ENCODE measurements at regions not wholly inside any gene's neighbourhood (a gene's known extent, or its start where the extent isn't known, plus 50 kb on each side); places are given as distances from the start of the nearest gene placed in this dataset.

DNA sequence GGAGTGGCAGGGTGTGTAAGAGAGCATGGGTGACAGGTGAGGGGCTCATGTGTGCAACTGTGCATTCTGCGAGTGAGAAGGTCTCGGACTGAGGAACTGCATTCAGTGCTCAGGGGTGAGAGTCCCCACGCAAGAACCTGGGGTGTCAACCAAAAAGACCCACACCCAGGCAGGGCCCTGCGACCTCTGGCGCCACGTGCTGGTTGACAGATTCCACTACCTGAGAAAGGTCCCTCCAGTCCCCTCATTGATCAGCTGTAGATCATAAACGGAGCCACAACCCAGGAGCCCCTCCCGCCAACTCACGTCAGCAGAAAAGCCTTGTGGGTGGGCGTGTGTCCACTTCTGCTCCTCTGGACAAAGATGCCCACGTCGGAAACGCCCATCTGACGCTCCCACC lies 98.7 kb downstream of the ASCL4 start:
- peaks cover 0 to 11% (median 2%) of the 10 kb centered on the region in 3 donors for H3K27me3 ChIP-seq (ENCODE audit: control insufficient read depth in 3 of 3, insufficient read depth in 3 of 3, low read length in 3 of 3)
- H3K4me3 ChIP-seq (ENCODE audit: low read depth in 1 of 3, low read length in 3 of 3) = no peak overlapping the region
- H3K27ac ChIP-seq (ENCODE audit: low read depth in 1 of 3, low read length in 2 of 3) = no peak overlapping the region
- H3K9me3 ChIP-seq (ENCODE audit: control insufficient read depth in 2 of 2, insufficient read depth in 1 of 2, low read depth in 1 of 2, low read length in 1 of 2) = no peaks in the 10 kb centered on the region
- DNase-seq (no peak), FAIRE-seq (no peak)
- 44 to 47% (median 46%) methylated on average over 14 of the region's 14 CpGs for WGBS, 3 donors
- H3K4me1 ChIP-seq (ENCODE audit: control insufficient read depth in 3 of 3, insufficient read depth in 2 of 3, low read depth in 1 of 3, low read length in 2 of 3) = no peaks in the 10 kb centered on the region
- no peaks in the 10 kb centered on the region for H3K36me3 ChIP-seq (ENCODE audit: control insufficient read depth in 3 of 3, insufficient read depth in 2 of 3, low read depth in 1 of 3, low read length in 3 of 3)

GRCh38 chr12:107875786-107876185 lies 101.3 kb downstream of the ASCL4 start:
- Histone ChIP-seq H3K4me1 (ENCODE audit: control insufficient read depth in 3 of 3, insufficient read depth in 2 of 3, low read depth in 1 of 3, low read length in 2 of 3) (peaks cover 0 to 2% (median 0%) of the 10 kb centered on the region in 3 donors), H3K27me3 (ENCODE audit: control insufficient read depth in 3 of 3, insufficient read depth in 3 of 3, low read length in 3 of 3) (peaks cover 0 to 11% (median 4%) of the 10 kb centered on the region in 3 donors), H3K9me3 (ENCODE audit: control insufficient read depth in 2 of 2, insufficient read depth in 1 of 2, low read depth in 1 of 2, low read length in 1 of 2) (no peaks in the 10 kb centered on the region), H3K4me3 (ENCODE audit: low read depth in 1 of 3, low read length in 3 of 3) (no peak overlapping the region), H3K27ac (ENCODE audit: low read depth in 1 of 3, low read length in 2 of 3) (no peak overlapping the region), H3K36me3 (ENCODE audit: control insufficient read depth in 3 of 3, insufficient read depth in 2 of 3, low read depth in 1 of 3, low read length in 3 of 3) (no peaks in the 10 kb centered on the region)
- no peak for DNase-seq
- no peak for FAIRE-seq
- WGBS, 3 donors = 65 to 77% (median 70%) methylated on average over 7 of the region's 7 CpGs

DNA sequence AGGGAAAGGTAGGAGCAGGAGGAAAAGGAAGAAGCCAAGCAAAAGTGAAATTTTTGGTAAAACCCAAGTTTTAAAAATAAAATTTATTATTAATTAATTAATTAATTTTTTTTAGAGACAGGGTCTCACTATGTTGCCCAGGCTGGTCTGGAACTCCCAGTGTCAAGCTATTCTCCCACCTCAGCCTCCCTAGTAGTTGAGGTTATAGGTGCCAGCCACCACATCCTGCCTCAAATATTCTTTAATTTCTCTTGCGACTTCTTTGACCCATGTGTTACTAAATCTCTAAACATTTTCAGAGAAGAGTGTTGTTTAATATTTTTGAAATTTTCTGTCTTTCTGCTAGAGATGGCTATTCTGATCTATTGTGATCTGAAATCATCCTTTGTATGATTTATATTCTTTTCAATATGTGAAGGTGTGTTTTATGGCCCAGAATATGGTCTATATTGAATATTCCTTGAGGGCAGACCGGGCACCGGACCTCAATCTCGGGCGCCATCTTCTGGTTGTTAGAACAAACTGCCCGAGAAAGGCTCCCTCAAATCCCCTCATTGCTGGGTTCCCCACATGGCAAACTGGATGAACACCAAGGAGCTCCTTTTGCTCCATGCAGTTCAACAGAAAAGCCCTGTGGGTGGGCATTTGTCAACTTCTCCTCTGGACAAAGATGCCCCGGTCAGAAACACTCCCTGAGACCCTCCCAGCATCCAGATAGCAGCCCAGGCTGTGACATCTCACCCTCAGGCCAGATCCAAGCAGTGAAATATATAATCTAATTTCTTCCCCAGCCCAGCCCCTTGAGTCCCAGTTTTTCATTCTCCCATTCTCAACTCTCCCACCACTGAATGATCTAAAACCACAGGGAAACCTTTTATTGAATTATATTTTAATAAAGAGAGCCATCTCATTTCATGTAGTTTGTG lies 110.5 kb downstream of the ASCL4 start:
- no peak overlapping the region for H3K4me3 ChIP-seq (ENCODE audit: low read depth in 1 of 3, low read length in 3 of 3)
- H3K27me3 ChIP-seq (ENCODE audit: control insufficient read depth in 3 of 3, insufficient read depth in 3 of 3, low read length in 3 of 3) = peaks cover 0 to 5% (median 2%) of the 10 kb centered on the region in 3 donors
- peak; percentile 59 to 75 for DNase-seq
- no peaks in the 10 kb centered on the region for H3K9me3 ChIP-seq (ENCODE audit: control insufficient read depth in 2 of 2, insufficient read depth in 1 of 2, low read depth in 1 of 2, low read length in 1 of 2)
- WGBS, 3 donors = 11 to 13% (median 11%) methylated on average over 7 of the region's 7 CpGs
- FAIRE-seq = no peak
- no peaks in the 10 kb centered on the region for H3K36me3 ChIP-seq (ENCODE audit: control insufficient read depth in 3 of 3, insufficient read depth in 2 of 3, low read depth in 1 of 3, low read length in 3 of 3)
- H3K27ac ChIP-seq (ENCODE audit: low read depth in 1 of 3, low read length in 2 of 3) = no peak overlapping the region
- H3K4me1 ChIP-seq (ENCODE audit: control insufficient read depth in 3 of 3, insufficient read depth in 2 of 3, low read depth in 1 of 3, low read length in 2 of 3) = peaks cover 0 to 2% (median 0%) of the 10 kb centered on the region in 3 donors

GRCh38 chr12:107888789-107889188 lies 114.3 kb downstream of the ASCL4 start:
- 81 to 91% (median 89%) methylated on average over 4 of the region's 4 CpGs for WGBS, 3 donors
- DNase-seq = no peak
- H3K4me1 ChIP-seq (ENCODE audit: control insufficient read depth in 3 of 3, insufficient read depth in 2 of 3, low read depth in 1 of 3, low read length in 2 of 3) = no peaks in the 10 kb centered on the region
- H3K9me3 ChIP-seq (ENCODE audit: control insufficient read depth in 2 of 2, insufficient read depth in 1 of 2, low read depth in 1 of 2, low read length in 1 of 2) = no peaks in the 10 kb centered on the region
- no peak for FAIRE-seq
- H3K4me3 ChIP-seq (ENCODE audit: low read depth in 1 of 3, low read length in 3 of 3) = no peak overlapping the region
- no peaks in the 10 kb centered on the region for H3K36me3 ChIP-seq (ENCODE audit: control insufficient read depth in 3 of 3, insufficient read depth in 2 of 3, low read depth in 1 of 3, low read length in 3 of 3)
- H3K27ac ChIP-seq (ENCODE audit: low read depth in 1 of 3, low read length in 2 of 3) = no peak overlapping the region
- H3K27me3 ChIP-seq (ENCODE audit: control insufficient read depth in 3 of 3, insufficient read depth in 3 of 3, low read length in 3 of 3) = no peaks in the 10 kb centered on the region

DNA sequence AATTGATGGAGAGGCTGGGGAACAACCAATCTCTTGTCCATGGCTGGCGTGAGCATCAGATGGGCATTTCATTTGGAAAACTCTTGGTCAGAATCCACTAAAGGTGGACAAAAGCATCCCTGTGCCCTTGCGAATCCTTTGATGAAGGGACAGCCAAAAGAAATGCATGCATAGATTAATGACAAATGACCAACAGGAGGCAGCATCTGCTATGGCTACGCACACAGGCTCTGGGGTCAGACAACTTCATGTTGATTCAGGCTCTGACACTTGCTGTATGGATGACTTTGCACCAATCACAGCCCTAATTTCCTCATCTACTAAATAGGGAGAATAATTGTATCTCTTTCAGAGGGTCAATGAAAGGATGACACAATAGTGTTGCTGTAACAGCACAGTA lies 117.5 kb downstream of the ASCL4 start:
- Histone ChIP-seq H3K27ac (ENCODE audit: low read depth in 1 of 3, low read length in 2 of 3) (no peak overlapping the region), H3K9me3 (ENCODE audit: control insufficient read depth in 2 of 2, insufficient read depth in 1 of 2, low read depth in 1 of 2, low read length in 1 of 2) (no peaks in the 10 kb centered on the region), H3K4me1 (ENCODE audit: control insufficient read depth in 3 of 3, insufficient read depth in 2 of 3, low read depth in 1 of 3, low read length in 2 of 3) (no peaks in the 10 kb centered on the region), H3K4me3 (ENCODE audit: low read depth in 1 of 3, low read length in 3 of 3) (no peak overlapping the region), H3K36me3 (ENCODE audit: control insufficient read depth in 3 of 3, insufficient read depth in 2 of 3, low read depth in 1 of 3, low read length in 3 of 3) (no peaks in the 10 kb centered on the region), H3K27me3 (ENCODE audit: control insufficient read depth in 3 of 3, insufficient read depth in 3 of 3, low read length in 3 of 3) (no peaks in the 10 kb centered on the region)
- WGBS, 3 donors = 42 to 56% (median 43%) methylated on average over 3 of the region's 3 CpGs
- FAIRE-seq = no peak
- DNase-seq = no peak

GRCh38 chr12:107894589-107894988 lies 120.1 kb downstream of the ASCL4 start:
- FAIRE-seq (no peak), DNase-seq (no peak)
- WGBS, 3 donors = 37 to 68% (median 41%) methylated on average over 3 of the region's 3 CpGs

DNA sequence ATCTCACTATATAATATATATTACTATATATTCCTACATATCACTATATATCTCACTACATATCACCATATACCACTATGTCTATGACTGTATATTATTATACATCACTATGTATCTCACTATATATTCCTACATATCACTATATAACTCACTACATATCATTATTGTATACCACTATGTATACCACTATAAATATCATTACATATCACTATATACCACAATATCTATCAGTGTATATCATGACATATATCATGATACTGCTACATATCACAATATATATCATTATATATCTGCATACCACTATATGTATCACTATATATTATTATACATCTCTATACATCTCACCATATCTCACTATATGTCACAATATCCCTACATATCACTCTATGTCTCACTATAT lies 121.5 kb downstream of the ASCL4 start:
- Histone ChIP-seq H3K4me1 (ENCODE audit: control insufficient read depth in 3 of 3, insufficient read depth in 2 of 3, low read depth in 1 of 3, low read length in 2 of 3) (no peaks in the 10 kb centered on the region), H3K4me3 (ENCODE audit: low read depth in 1 of 3, low read length in 3 of 3) (no peak overlapping the region), H3K36me3 (ENCODE audit: control insufficient read depth in 3 of 3, insufficient read depth in 2 of 3, low read depth in 1 of 3, low read length in 3 of 3) (no peaks in the 10 kb centered on the region), H3K9me3 (ENCODE audit: control insufficient read depth in 2 of 2, insufficient read depth in 1 of 2, low read depth in 1 of 2, low read length in 1 of 2) (no peaks in the 10 kb centered on the region), H3K27ac (ENCODE audit: low read depth in 1 of 3, low read length in 2 of 3) (no peak overlapping the region), H3K27me3 (ENCODE audit: control insufficient read depth in 3 of 3, insufficient read depth in 3 of 3, low read length in 3 of 3) (peaks cover 0 to 2% (median 0%) of the 10 kb centered on the region in 3 donors)
- DNase-seq (no peak), FAIRE-seq (no peak)

More at GRCh38 chr12:107894589-107894988, 120.1 kb downstream of the ASCL4 start:
- no peaks in the 10 kb centered on the region for H3K27me3 ChIP-seq (ENCODE audit: control insufficient read depth in 3 of 3, insufficient read depth in 3 of 3, low read length in 3 of 3)
- H3K4me1 ChIP-seq (ENCODE audit: control insufficient read depth in 3 of 3, insufficient read depth in 2 of 3, low read depth in 1 of 3, low read length in 2 of 3) = no peaks in the 10 kb centered on the region
- H3K4me3 ChIP-seq (ENCODE audit: low read depth in 1 of 3, low read length in 3 of 3) = no peak overlapping the region
- H3K36me3 ChIP-seq (ENCODE audit: control insufficient read depth in 3 of 3, insufficient read depth in 2 of 3, low read depth in 1 of 3, low read length in 3 of 3) = no peaks in the 10 kb centered on the region
- no peaks in the 10 kb centered on the region for H3K9me3 ChIP-seq (ENCODE audit: control insufficient read depth in 2 of 2, insufficient read depth in 1 of 2, low read depth in 1 of 2, low read length in 1 of 2)
- H3K27ac ChIP-seq (ENCODE audit: low read depth in 1 of 3, low read length in 2 of 3) = no peak overlapping the region

DNA sequence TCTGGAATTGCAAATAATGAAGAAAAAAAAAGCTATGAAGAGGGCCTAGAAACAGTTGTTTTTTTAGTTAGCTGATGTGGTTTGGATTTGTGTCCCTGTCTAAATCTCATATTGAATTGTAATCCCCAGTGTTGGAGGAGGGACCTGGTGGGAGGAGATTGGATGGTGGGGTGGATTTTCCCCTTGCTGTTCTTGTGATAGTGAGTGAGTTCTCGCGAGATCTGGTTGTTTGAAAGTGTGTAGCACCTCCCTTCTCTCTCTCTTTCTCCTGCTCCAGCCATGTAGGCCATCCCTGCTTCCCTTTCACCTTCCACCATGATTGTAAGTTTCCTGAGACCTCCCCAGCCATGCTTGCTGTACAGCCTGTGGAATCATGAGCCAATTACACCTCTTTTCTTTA lies 126.1 kb downstream of the ASCL4 start:
- H3K27me3 ChIP-seq (ENCODE audit: control insufficient read depth in 3 of 3, insufficient read depth in 3 of 3, low read length in 3 of 3) = peaks cover 0 to 18% (median 3%) of the 10 kb centered on the region in 3 donors
- no peak overlapping the region for H3K4me3 ChIP-seq (ENCODE audit: low read depth in 1 of 3, low read length in 3 of 3)
- no peak for FAIRE-seq
- DNase-seq = no peak
- WGBS, 3 donors = 69 to 77% (median 76%) methylated on average over 2 of the region's 2 CpGs
- H3K36me3 ChIP-seq (ENCODE audit: control insufficient read depth in 3 of 3, insufficient read depth in 2 of 3, low read depth in 1 of 3, low read length in 3 of 3) = no peaks in the 10 kb centered on the region
- peaks cover 0 to 2% of the 10 kb centered on the region in 2 donors for H3K9me3 ChIP-seq (ENCODE audit: control insufficient read depth in 2 of 2, insufficient read depth in 1 of 2, low read depth in 1 of 2, low read length in 1 of 2)
- no peak overlapping the region for H3K27ac ChIP-seq (ENCODE audit: low read depth in 1 of 3, low read length in 2 of 3)
- H3K4me1 ChIP-seq (ENCODE audit: control insufficient read depth in 3 of 3, insufficient read depth in 2 of 3, low read depth in 1 of 3, low read length in 2 of 3) = peaks cover 0 to 3% (median 3%) of the 10 kb centered on the region in 3 donors

Measured in small intestine (tissue), 7 donors.